ENCODE measurements at regions not wholly inside any gene's neighbourhood (a gene's known extent, or its start where the extent isn't known, plus 50 kb on each side); places are given as distances from the start of the nearest gene placed in this dataset.

GRCh38 chr15:96266456-96266855, 64.0 kb upstream of the NR2F2 start:
- TF ChIP-seq RAD21 (CRISPR knock-in tag; IDR thresholded peaks at IDR 0.05) (no peak), ZNF574 (CRISPR knock-in tag; IDR thresholded peaks at IDR 0.05) (no peak), NFIB (CRISPR knock-in tag; IDR thresholded peaks at IDR 0.05; ENCODE audit: borderline replicate concordance) (no peak), ZNF549 (CRISPR knock-in tag; IDR thresholded peaks at IDR 0.05) (no peak), ZNF160 (CRISPR knock-in tag; IDR thresholded peaks at IDR 0.05) (no peak), TFDP2 (CRISPR knock-in tag; IDR thresholded peaks at IDR 0.05) (no peak), SRSF1 (optimal IDR thresholded peaks at IDR 0.05; ENCODE audit: low read depth, low read length) (no peak), RFX5 (IDR thresholded peaks at IDR 0.05; ENCODE audit: low read depth, low read length) (no peak)
